ENCODE measurements at regions not wholly inside any gene's neighbourhood (a gene's known extent, or its start where the extent isn't known, plus 50 kb on each side); places are given as distances from the start of the nearest gene placed in this dataset.

DNA sequence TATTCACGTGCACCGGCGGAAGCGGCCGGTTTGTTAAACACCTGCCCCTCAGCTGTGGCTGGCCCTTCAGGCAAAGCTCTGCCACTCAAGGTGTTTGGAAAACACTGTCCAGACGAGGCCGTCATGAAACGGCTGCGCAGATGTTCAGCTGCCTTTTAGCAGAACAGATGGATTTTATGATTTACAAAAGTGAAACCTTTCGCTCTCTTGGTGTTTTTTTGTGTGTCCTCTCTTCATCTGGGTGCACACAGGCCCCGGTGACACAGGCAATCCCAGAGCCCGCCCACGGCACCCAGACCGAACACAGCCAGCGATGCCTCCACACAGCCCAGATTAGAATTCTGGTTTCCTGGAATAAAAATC is 397.0 kb downstream of the SMOC2 start:
- Histone ChIP-seq H3K4me3 (ENCODE audit: low read length in 2 of 2) (no peak overlapping the region), H3K4me1 (ENCODE audit: control insufficient read depth in 2 of 2, insufficient read depth in 2 of 2, low read length in 2 of 2) (peaks cover 0 to 3% of the 10 kb centered on the region in 2 donors), H3K36me3 (ENCODE audit: control insufficient read depth in 2 of 2, insufficient read depth in 2 of 2, low read length in 2 of 2) (no peaks in the 10 kb centered on the region), H3K9me3 (ENCODE audit: control insufficient read depth in 2 of 2, low read length in 2 of 2) (no peaks in the 10 kb centered on the region), H3K27me3 (ENCODE audit: control insufficient read depth in 2 of 2, insufficient read depth in 2 of 2, low read length in 2 of 2) (no peaks in the 10 kb centered on the region), H3K27ac (ENCODE audit: low read depth in 2 of 2, low read length in 2 of 2) (no peak overlapping the region), H3K9ac (ENCODE audit: low read depth in 1 of 2, low read length in 2 of 2) (no peak overlapping the region)

DNA sequence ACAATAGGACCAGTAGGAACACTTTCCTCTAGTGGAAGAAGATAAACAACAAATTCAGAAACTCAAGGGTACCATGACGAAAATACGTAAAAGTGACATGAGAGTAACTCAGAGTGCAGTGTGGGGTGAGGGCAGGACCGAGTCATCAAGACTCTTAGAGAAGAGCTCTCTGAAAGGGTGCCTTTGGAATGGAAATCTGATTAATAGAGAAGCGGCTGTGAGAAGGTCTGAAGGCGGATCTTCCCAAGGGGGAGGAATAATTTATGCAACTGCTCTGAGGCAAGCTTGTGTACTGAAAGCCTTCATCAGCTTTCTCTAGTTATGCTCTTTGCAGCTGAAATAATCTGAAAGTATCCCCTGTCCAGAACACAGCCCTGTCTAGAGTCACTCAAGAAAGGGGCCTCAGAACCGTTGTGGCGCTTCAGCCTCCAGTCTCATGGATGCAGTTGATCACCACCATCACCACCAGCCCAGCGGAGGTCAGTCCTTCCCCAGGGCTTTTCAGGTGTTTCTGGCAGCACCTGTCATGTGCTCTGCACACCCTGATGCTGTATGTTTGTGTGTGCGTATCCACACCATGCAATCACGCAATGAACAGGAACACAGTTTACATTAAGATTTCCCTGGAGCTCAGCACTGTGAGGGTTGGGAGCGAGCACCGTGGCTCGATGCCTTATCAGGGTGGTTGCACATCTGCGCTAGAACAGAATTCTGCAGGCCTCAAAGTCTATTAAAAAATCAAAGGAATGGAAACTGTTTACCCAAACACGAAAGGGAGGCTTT is 396.5 kb downstream of the SMOC2 start:
- Histone ChIP-seq H3K9ac (ENCODE audit: low read depth in 1 of 2, low read length in 2 of 2) (no peak overlapping the region), H3K27ac (ENCODE audit: low read depth in 2 of 2, low read length in 2 of 2) (no peak overlapping the region), H3K4me1 (ENCODE audit: control insufficient read depth in 2 of 2, insufficient read depth in 2 of 2, low read length in 2 of 2) (peaks cover 0 to 3% of the 10 kb centered on the region in 2 donors), H3K36me3 (ENCODE audit: control insufficient read depth in 2 of 2, insufficient read depth in 2 of 2, low read length in 2 of 2) (no peaks in the 10 kb centered on the region), H3K9me3 (ENCODE audit: control insufficient read depth in 2 of 2, low read length in 2 of 2) (no peaks in the 10 kb centered on the region), H3K27me3 (ENCODE audit: control insufficient read depth in 2 of 2, insufficient read depth in 2 of 2, low read length in 2 of 2) (no peaks in the 10 kb centered on the region), H3K4me3 (ENCODE audit: low read length in 2 of 2) (no peak overlapping the region)

DNA sequence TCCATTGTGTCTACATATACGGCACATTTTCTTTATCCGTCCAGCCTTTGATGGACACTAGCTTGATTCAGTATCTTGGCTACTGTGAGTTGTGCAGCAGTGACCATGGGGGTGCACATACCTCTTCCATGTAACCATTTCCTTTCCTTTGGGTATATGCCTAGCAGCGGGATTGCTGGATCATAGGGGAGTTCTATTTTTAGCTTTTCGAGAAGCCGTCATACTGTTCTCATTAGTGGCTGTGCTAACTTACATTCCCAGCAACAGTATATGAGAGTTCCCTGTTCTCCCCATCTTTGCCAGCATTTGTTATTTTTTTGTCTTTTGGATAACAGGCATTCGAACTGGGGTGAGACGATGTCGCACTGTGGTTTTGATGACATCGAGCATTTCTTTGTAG is 395.0 kb downstream of the SMOC2 start:
- H3K9ac ChIP-seq (ENCODE audit: low read depth in 1 of 2, low read length in 2 of 2): no peak overlapping the region

DNA sequence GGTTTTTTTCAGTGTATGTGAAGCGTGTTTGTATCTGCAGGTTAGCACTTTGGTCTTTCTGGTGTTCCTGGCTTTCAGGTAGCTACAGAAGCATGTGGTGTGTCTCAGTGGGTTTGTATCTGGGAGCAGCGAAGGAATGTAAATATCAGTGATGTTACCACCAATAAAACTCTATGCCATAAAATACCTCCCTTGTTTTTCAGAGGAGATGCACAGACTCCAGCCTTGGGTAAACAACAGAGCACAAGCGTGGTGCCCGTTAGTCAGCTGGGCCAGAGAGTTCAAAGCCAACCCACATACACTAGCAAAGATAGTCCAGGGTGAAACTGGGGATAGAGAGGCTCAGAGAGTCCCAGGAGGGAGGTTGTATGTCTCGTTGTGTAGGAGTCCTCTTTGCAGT is 393.8 kb downstream of the SMOC2 start:
- H3K27me3 ChIP-seq (ENCODE audit: control insufficient read depth in 2 of 2, insufficient read depth in 2 of 2, low read length in 2 of 2): no peaks in the 10 kb centered on the region
- no peak overlapping the region for H3K27ac ChIP-seq (ENCODE audit: low read depth in 2 of 2, low read length in 2 of 2)
- H3K36me3 ChIP-seq (ENCODE audit: control insufficient read depth in 2 of 2, insufficient read depth in 2 of 2, low read length in 2 of 2): no peaks in the 10 kb centered on the region
- H3K4me1 ChIP-seq (ENCODE audit: control insufficient read depth in 2 of 2, insufficient read depth in 2 of 2, low read length in 2 of 2): peaks cover 0 to 3% of the 10 kb centered on the region in 2 donors
- H3K4me3 ChIP-seq (ENCODE audit: low read length in 2 of 2): no peak overlapping the region
- no peaks in the 10 kb centered on the region for H3K9me3 ChIP-seq (ENCODE audit: control insufficient read depth in 2 of 2, low read length in 2 of 2)
- no peak overlapping the region for H3K9ac ChIP-seq (ENCODE audit: low read depth in 1 of 2, low read length in 2 of 2)

More for the DNA sequence above, 395.0 kb downstream of the SMOC2 start:
- Histone ChIP-seq H3K27ac (ENCODE audit: low read depth in 2 of 2, low read length in 2 of 2) (no peak overlapping the region), H3K9me3 (ENCODE audit: control insufficient read depth in 2 of 2, low read length in 2 of 2) (no peaks in the 10 kb centered on the region), H3K4me3 (ENCODE audit: low read length in 2 of 2) (no peak overlapping the region), H3K27me3 (ENCODE audit: control insufficient read depth in 2 of 2, insufficient read depth in 2 of 2, low read length in 2 of 2) (no peaks in the 10 kb centered on the region), H3K4me1 (ENCODE audit: control insufficient read depth in 2 of 2, insufficient read depth in 2 of 2, low read length in 2 of 2) (peaks cover 0 to 3% of the 10 kb centered on the region in 2 donors), H3K36me3 (ENCODE audit: control insufficient read depth in 2 of 2, insufficient read depth in 2 of 2, low read length in 2 of 2) (no peaks in the 10 kb centered on the region)

DNA sequence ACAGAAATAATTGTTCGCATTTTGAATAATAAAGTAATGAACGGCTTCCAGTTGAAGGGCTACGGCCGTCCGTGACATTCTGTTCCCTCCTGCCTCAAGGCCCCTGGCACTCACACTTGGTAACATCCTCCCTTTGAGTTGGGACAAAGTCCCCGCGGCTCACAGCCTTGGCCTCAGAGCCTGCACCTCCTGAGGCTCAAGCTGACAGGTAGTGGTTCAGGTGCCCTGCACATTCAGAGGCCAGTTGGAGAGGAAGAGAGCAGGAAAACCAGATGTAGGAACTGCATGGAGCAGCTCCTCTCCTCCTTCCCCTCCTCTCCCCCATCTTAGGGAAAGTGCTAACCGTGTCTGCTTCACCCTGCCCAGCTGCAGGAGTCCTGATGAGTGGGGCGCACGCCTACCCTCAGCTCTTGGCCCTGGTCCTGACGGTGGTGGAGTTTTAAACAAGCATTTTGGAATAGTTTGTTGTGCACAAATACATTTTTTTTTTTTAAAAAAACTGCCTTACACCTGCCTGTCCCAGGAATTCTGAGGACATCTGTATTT is 393.1 kb downstream of the SMOC2 start:
- H3K36me3 ChIP-seq (ENCODE audit: control insufficient read depth in 2 of 2, insufficient read depth in 2 of 2, low read length in 2 of 2): no peaks in the 10 kb centered on the region
- no peak overlapping the region for H3K9ac ChIP-seq (ENCODE audit: low read depth in 1 of 2, low read length in 2 of 2)
- no peaks in the 10 kb centered on the region for H3K9me3 ChIP-seq (ENCODE audit: control insufficient read depth in 2 of 2, low read length in 2 of 2)
- no peak overlapping the region for H3K4me3 ChIP-seq (ENCODE audit: low read length in 2 of 2)
- H3K27me3 ChIP-seq (ENCODE audit: control insufficient read depth in 2 of 2, insufficient read depth in 2 of 2, low read length in 2 of 2): no peaks in the 10 kb centered on the region
- H3K4me1 ChIP-seq (ENCODE audit: control insufficient read depth in 2 of 2, insufficient read depth in 2 of 2, low read length in 2 of 2): peaks cover 0 to 3% of the 10 kb centered on the region in 2 donors
- H3K27ac ChIP-seq (ENCODE audit: low read depth in 2 of 2, low read length in 2 of 2): no peak overlapping the region

DNA sequence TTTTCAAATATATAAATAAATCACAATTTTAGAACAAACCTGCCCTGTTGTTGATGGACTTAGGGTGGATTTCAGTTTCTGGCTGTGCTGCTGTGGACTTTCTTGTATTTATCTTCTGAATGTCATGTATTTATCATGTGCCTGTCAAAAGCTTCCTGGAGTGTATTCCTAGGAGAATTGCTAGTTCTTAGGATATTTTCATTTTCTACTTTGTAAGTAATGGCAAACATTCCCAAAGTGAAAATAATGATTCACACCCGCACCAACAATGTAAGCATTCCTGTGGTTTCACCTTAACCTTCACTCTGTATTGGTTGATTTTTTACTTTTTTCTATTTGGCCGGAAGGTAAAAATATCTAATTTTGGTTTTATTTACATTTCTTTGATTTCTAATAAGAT is 387.8 kb downstream of the SMOC2 start:
- H3K9me3 ChIP-seq (ENCODE audit: control insufficient read depth in 2 of 2, low read length in 2 of 2): no peaks in the 10 kb centered on the region
- no peaks in the 10 kb centered on the region for H3K36me3 ChIP-seq (ENCODE audit: control insufficient read depth in 2 of 2, insufficient read depth in 2 of 2, low read length in 2 of 2)
- no peaks in the 10 kb centered on the region for H3K27me3 ChIP-seq (ENCODE audit: control insufficient read depth in 2 of 2, insufficient read depth in 2 of 2, low read length in 2 of 2)
- no peak overlapping the region for H3K27ac ChIP-seq (ENCODE audit: low read depth in 2 of 2, low read length in 2 of 2)
- no peaks in the 10 kb centered on the region for H3K4me1 ChIP-seq (ENCODE audit: control insufficient read depth in 2 of 2, insufficient read depth in 2 of 2, low read length in 2 of 2)
- no peak overlapping the region for H3K4me3 ChIP-seq (ENCODE audit: low read length in 2 of 2)
- no peak overlapping the region for H3K9ac ChIP-seq (ENCODE audit: low read depth in 1 of 2, low read length in 2 of 2)

DNA sequence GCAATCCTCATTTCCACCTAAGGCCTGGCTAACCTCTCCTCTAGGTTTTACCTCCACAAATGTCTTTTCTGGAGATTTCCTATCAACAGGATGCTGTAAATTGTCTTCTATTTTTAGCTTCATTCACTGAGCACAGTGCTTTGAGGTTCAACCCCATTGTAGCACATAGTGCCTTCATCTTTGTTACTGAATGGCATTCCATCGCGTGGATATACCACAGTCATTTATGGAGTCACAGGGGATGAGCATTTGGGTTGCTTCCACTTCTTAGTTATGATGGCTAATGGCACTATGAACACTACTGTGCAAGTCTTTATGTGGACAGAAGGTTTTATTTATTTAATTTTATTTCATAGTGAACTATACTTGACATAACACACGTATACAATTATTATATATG is 387.1 kb downstream of the SMOC2 start:
- Histone ChIP-seq H3K4me3 (ENCODE audit: low read length in 2 of 2) (no peak overlapping the region), H3K36me3 (ENCODE audit: control insufficient read depth in 2 of 2, insufficient read depth in 2 of 2, low read length in 2 of 2) (no peaks in the 10 kb centered on the region), H3K27ac (ENCODE audit: low read depth in 2 of 2, low read length in 2 of 2) (no peak overlapping the region), H3K27me3 (ENCODE audit: control insufficient read depth in 2 of 2, insufficient read depth in 2 of 2, low read length in 2 of 2) (no peaks in the 10 kb centered on the region), H3K9ac (ENCODE audit: low read depth in 1 of 2, low read length in 2 of 2) (no peak overlapping the region), H3K9me3 (ENCODE audit: control insufficient read depth in 2 of 2, low read length in 2 of 2) (no peaks in the 10 kb centered on the region), H3K4me1 (ENCODE audit: control insufficient read depth in 2 of 2, insufficient read depth in 2 of 2, low read length in 2 of 2) (no peaks in the 10 kb centered on the region)

DNA sequence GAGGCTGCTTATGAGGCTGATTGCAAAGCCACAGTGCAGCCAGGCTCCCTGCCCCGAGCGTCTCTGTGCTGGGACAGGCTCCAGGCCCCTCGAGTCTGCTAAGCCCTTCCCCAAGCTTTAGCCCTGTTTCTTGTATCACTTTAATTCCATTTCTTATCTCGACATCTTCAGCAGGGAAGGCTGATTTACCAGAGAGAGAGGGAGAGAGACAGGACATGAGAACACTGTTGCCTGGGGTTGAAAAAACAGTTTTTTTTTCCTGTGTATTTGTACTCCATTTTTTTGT is 386.5 kb downstream of the SMOC2 start:
- no peaks in the 10 kb centered on the region for H3K4me1 ChIP-seq (ENCODE audit: control insufficient read depth in 2 of 2, insufficient read depth in 2 of 2, low read length in 2 of 2)
- no peaks in the 10 kb centered on the region for H3K36me3 ChIP-seq (ENCODE audit: control insufficient read depth in 2 of 2, insufficient read depth in 2 of 2, low read length in 2 of 2)
- no peaks in the 10 kb centered on the region for H3K27me3 ChIP-seq (ENCODE audit: control insufficient read depth in 2 of 2, insufficient read depth in 2 of 2, low read length in 2 of 2)
- no peaks in the 10 kb centered on the region for H3K9me3 ChIP-seq (ENCODE audit: control insufficient read depth in 2 of 2, low read length in 2 of 2)
- no peak overlapping the region for H3K27ac ChIP-seq (ENCODE audit: low read depth in 2 of 2, low read length in 2 of 2)
- H3K4me3 ChIP-seq (ENCODE audit: low read length in 2 of 2): no peak overlapping the region
- H3K9ac ChIP-seq (ENCODE audit: low read depth in 1 of 2, low read length in 2 of 2): no peak overlapping the region

DNA sequence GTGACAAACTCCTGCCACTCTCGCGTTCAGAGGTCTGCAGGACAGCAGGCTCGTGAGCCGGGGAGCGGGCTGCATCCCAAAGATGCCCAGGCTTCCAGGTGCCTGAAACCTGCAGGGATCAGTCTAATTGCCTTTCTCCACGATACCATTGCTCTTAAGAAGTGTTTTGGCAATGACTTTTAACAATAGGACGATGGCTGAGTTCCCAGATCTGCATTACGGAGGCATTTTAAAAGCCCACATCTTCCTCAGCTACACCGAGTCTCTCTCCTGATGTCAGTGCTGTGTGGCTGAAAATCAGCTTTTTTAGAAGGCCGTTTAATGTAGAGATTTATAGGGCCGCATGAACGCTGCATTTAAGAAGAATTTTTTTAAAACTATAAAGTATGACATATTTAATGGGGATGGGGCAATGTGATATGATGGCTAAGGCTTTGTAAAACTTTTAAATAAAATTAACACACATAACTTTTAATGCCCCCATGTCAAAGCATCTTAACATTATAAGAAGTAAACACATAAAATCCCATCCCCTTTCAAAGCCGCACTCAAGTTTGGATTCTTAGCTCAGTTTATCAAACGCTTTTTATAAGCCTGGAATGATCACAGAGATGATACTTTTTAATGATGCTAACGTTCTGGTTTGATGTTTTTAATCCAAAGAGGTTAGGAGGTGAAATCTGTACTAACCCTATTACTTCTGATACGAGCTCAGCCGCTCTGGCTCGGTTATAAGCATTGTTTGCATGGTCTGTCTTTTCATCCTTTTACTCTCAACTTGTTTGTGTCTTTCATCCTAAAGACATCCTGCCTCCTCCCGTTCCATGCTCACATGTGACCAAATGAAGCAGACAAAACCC is 386.0 kb downstream of the SMOC2 start:
- no peak overlapping the region for H3K9ac ChIP-seq (ENCODE audit: low read depth in 1 of 2, low read length in 2 of 2)
- no peaks in the 10 kb centered on the region for H3K9me3 ChIP-seq (ENCODE audit: control insufficient read depth in 2 of 2, low read length in 2 of 2)
- H3K27ac ChIP-seq (ENCODE audit: low read depth in 2 of 2, low read length in 2 of 2): no peak overlapping the region
- no peaks in the 10 kb centered on the region for H3K4me1 ChIP-seq (ENCODE audit: control insufficient read depth in 2 of 2, insufficient read depth in 2 of 2, low read length in 2 of 2)
- H3K36me3 ChIP-seq (ENCODE audit: control insufficient read depth in 2 of 2, insufficient read depth in 2 of 2, low read length in 2 of 2): no peaks in the 10 kb centered on the region
- no peaks in the 10 kb centered on the region for H3K27me3 ChIP-seq (ENCODE audit: control insufficient read depth in 2 of 2, insufficient read depth in 2 of 2, low read length in 2 of 2)
- H3K4me3 ChIP-seq (ENCODE audit: low read length in 2 of 2): no peak overlapping the region

DNA sequence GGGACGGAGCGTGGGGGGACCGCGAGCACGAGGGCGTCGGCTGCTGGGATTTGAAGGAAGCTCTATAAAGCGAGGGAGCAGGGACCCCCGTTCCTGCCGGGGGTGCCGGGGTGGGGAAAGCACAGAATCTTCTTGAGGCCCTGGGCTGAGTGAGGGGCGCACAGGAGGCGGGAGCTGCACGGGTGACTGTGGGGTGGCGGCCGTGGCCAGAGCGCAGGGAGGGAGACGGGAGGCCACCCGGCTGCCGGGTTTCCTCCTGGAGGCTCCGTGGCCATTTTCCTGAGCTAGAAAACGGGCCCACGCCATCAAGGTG is 385.1 kb downstream of the SMOC2 start:
- Histone ChIP-seq H3K27ac (ENCODE audit: low read depth in 2 of 2, low read length in 2 of 2) (no peak overlapping the region), H3K27me3 (ENCODE audit: control insufficient read depth in 2 of 2, insufficient read depth in 2 of 2, low read length in 2 of 2) (no peaks in the 10 kb centered on the region), H3K9me3 (ENCODE audit: control insufficient read depth in 2 of 2, low read length in 2 of 2) (no peaks in the 10 kb centered on the region), H3K9ac (ENCODE audit: low read depth in 1 of 2, low read length in 2 of 2) (no peak overlapping the region), H3K4me1 (ENCODE audit: control insufficient read depth in 2 of 2, insufficient read depth in 2 of 2, low read length in 2 of 2) (no peaks in the 10 kb centered on the region), H3K4me3 (ENCODE audit: low read length in 2 of 2) (no peak overlapping the region), H3K36me3 (ENCODE audit: control insufficient read depth in 2 of 2, insufficient read depth in 2 of 2, low read length in 2 of 2) (no peaks in the 10 kb centered on the region)
